Panc1 (cell line): ENCODE measurements at regions not wholly inside any gene's neighbourhood (a gene's known extent, or its start where the extent isn't known, plus 50 kb on each side); places are given as distances from the start of the nearest gene placed in this dataset.

Source experiments
- ATAC-seq: fragments of 200-7000 bp; cut with Tn5 transposase; 2 replicates; pipeline ENCODE4 v1.9.1; 2020; ENCODE audit warnings: mild to moderate bottlenecking, moderate library complexity
- BruUV-seq: library from RNA; stranded (reverse); fragments of 400-500 nt; replicated peaks from 2 replicates; lab custom pipeline; 2021; lab: Mats Ljungman, UMichigan
- CTCF ChIA-PET: fragments of 300-600 bp; sonication (Branson Sonifier 250); formaldehyde crosslinking; loops from one replicate; lab custom pipeline; 2022; ENCODE audit warnings: antibody characterized with exemption; lab: Charles Lee
- POLR2A ChIA-PET: fragments of 300-600 bp; sonication (Branson Sonifier 250); formaldehyde crosslinking; loops from one replicate; lab custom pipeline; 2022; ENCODE audit warnings: antibody characterized with exemption; lab: Charles Lee
- DNase-seq: peaks from one replicate; pipeline ENCODE4 v3.0.0-alpha.2; 2010; ENCODE audit warnings: low read depth, low spot score
- H3K27ac ChIP-seq: 2 replicates; pipeline ENCODE4 v1.5.1; 2011; ENCODE audit warnings: mild to moderate bottlenecking, low read length, inconsistent platforms
- H3K27me3 ChIP-seq: fragments of 200-500 bp; sonication (Bioruptor generic); 2 replicates; pipeline ENCODE4 v1.6.0; 2014; ENCODE audit warnings: low read length, inconsistent platforms; ENCODE audit not compliant: control insufficient read depth, insufficient read depth
- H3K36me3 ChIP-seq: fragments of 200-500 bp; sonication (Bioruptor generic); 2 replicates; pipeline ENCODE4 v1.5.1; 2014; ENCODE audit warnings: inconsistent platforms, mild to moderate bottlenecking, low read length, moderate library complexity; ENCODE audit not compliant: control insufficient read depth, insufficient read depth
- H3K4me1 ChIP-seq: 2 replicates; pipeline ENCODE4 v1.5.1; 2011; ENCODE audit warnings: inconsistent platforms, mild to moderate bottlenecking, low read length, moderate library complexity; ENCODE audit not compliant: control insufficient read depth, insufficient read depth
- H3K4me3 ChIP-seq, 2 experiments: 2 replicates each; pipeline ENCODE4 v1.5.1; 2011 to 2012; ENCODE audit warnings: low read depth in 2 of 2, low read length in 2 of 2, mild to moderate bottlenecking in 2 of 2, inconsistent platforms in 1 of 2, moderate library complexity in 1 of 2
- H3K9me3 ChIP-seq: fragments of 200-500 bp; sonication (Bioruptor generic); 2 replicates; pipeline ENCODE4 v1.5.1; 2014; ENCODE audit warnings: low read depth, mild to moderate bottlenecking, inconsistent platforms, low read length, moderate library complexity; ENCODE audit not compliant: control insufficient read depth, insufficient read depth
- POLR2AphosphoS5 ChIP-seq: IDR thresholded peaks from 2 replicates; pipeline ENCODE4 v1.6.1; 2012; ENCODE audit warnings: mild to moderate bottlenecking, low read depth, low read length, moderate library complexity
- SIN3A ChIP-seq: IDR thresholded peaks from 2 replicates; pipeline ENCODE4 v1.6.1; 2012; ENCODE audit warnings: low read depth, mild to moderate bottlenecking, low read length, moderate library complexity, borderline replicate concordance; ENCODE audit not compliant: insufficient read depth
- TCF7L2 ChIP-seq: IDR thresholded peaks from 2 replicates; pipeline ENCODE4 v1.6.1; 2011; ENCODE audit warnings: mild to moderate bottlenecking, low read depth, low read length, inconsistent platforms
- in situ Hi-C: cut with HindIII; loops from 2 replicates; pipeline ENCODE4 v1.10.0; 2016; ENCODE audit warnings: low sequenced_read_pairs, low pct_unique_long_range_greater_than_20kb
- intact Hi-C: fragments of 100-400 bp; cut with micrococcal nuclease; formaldehyde crosslinking; loops from one replicate; pipeline ENCODE4 v1.10.0; 2022; ENCODE audit not compliant: unreplicated experiment
- TF ChIP-seq, protein P1 (sequence below), 2 experiments: IDR thresholded peaks; 2 replicates each; pipeline ENCODE4 v1.6.1; 2011 to 2012; ENCODE audit warnings: low read depth in 2 of 2, control low read depth in 1 of 2, low read length in 1 of 2, mild to moderate bottlenecking in 1 of 2, moderate library complexity in 1 of 2; ENCODE audit not compliant: insufficient read depth in 1 of 2
- TF ChIP-seq, protein P2 (sequence below): fragments of 450-650 bp; IDR thresholded peaks from 2 replicates; pipeline ENCODE4 v1.5.1; 2017; ENCODE audit warnings: mild to moderate bottlenecking

DNA sequence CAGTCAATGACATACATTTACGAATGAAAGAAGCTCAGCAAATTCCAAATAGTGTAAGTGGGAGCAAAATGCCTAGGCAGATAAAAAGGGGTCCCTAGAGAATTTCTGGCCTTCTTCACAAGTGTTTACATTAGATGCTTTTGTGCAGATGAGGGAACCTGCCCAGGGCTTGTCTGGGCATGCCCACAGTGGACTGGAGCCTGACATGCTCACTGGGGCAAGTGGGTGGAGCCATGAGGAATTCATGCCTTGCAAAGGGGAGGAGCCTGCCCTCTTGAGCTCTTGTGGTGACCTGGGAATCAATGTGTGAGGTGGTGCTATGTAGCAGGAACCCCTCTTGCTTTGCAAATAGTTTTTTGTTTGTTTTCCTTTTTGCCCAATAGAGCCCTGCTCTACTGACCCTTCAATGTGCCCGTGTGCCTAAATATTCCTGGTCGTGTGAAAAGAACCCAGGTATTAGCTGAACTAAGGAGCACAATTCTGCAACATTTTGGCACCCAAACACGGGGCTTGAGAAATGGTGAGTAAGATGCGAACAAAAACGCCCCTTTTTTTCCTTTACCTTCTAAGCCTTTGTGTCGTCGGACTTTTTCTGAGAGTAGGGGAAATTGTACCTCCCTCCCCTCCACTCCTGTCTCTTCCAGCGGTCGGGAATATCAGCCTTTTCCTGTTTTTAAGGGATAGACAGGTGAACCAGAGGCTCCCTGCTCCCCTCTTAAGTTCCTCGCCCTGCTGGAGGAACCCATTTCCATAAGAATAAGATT lies 433.8 kb upstream of the CDH9 start:
- no peaks in the 10 kb centered on the region for H3K27me3 ChIP-seq
- intact Hi-C loops: no loop called here
- ATAC-seq: no peak
- CTCF ChIA-PET: no interaction called here
- no peak for DNase-seq
- no peak overlapping the region for H3K27ac ChIP-seq
- in situ Hi-C loops: no loop called here
- no peak for TF ChIP-seq SIN3A
- TF ChIP-seq, protein P1, sequence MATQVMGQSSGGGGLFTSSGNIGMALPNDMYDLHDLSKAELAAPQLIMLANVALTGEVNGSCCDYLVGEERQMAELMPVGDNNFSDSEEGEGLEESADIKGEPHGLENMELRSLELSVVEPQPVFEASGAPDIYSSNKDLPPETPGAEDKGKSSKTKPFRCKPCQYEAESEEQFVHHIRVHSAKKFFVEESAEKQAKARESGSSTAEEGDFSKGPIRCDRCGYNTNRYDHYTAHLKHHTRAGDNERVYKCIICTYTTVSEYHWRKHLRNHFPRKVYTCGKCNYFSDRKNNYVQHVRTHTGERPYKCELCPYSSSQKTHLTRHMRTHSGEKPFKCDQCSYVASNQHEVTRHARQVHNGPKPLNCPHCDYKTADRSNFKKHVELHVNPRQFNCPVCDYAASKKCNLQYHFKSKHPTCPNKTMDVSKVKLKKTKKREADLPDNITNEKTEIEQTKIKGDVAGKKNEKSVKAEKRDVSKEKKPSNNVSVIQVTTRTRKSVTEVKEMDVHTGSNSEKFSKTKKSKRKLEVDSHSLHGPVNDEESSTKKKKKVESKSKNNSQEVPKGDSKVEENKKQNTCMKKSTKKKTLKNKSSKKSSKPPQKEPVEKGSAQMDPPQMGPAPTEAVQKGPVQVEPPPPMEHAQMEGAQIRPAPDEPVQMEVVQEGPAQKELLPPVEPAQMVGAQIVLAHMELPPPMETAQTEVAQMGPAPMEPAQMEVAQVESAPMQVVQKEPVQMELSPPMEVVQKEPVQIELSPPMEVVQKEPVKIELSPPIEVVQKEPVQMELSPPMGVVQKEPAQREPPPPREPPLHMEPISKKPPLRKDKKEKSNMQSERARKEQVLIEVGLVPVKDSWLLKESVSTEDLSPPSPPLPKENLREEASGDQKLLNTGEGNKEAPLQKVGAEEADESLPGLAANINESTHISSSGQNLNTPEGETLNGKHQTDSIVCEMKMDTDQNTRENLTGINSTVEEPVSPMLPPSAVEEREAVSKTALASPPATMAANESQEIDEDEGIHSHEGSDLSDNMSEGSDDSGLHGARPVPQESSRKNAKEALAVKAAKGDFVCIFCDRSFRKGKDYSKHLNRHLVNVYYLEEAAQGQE (IDR thresholded peaks at IDR 0.05; ENCODE audit: insufficient read depth in 1 of 2, low read depth in 2 of 2, low read length in 1 of 2): no peak
- no peak for TF ChIP-seq POLR2AphosphoS5
- no peak for TF ChIP-seq TCF7L2
- TF ChIP-seq, protein P2, sequence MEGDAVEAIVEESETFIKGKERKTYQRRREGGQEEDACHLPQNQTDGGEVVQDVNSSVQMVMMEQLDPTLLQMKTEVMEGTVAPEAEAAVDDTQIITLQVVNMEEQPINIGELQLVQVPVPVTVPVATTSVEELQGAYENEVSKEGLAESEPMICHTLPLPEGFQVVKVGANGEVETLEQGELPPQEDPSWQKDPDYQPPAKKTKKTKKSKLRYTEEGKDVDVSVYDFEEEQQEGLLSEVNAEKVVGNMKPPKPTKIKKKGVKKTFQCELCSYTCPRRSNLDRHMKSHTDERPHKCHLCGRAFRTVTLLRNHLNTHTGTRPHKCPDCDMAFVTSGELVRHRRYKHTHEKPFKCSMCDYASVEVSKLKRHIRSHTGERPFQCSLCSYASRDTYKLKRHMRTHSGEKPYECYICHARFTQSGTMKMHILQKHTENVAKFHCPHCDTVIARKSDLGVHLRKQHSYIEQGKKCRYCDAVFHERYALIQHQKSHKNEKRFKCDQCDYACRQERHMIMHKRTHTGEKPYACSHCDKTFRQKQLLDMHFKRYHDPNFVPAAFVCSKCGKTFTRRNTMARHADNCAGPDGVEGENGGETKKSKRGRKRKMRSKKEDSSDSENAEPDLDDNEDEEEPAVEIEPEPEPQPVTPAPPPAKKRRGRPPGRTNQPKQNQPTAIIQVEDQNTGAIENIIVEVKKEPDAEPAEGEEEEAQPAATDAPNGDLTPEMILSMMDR: no peak
- no peak overlapping the region for H3K4me3 ChIP-seq
- no peaks in the 10 kb centered on the region for H3K4me1 ChIP-seq
- H3K9me3 ChIP-seq: peaks cover 7% of the 10 kb centered on the region; the same call in 1 of the 2 replicates
- POLR2A ChIA-PET: no interaction called here
- no TSS peak for BruUV-seq
- H3K36me3 ChIP-seq: no peaks in the 10 kb centered on the region

DNA sequence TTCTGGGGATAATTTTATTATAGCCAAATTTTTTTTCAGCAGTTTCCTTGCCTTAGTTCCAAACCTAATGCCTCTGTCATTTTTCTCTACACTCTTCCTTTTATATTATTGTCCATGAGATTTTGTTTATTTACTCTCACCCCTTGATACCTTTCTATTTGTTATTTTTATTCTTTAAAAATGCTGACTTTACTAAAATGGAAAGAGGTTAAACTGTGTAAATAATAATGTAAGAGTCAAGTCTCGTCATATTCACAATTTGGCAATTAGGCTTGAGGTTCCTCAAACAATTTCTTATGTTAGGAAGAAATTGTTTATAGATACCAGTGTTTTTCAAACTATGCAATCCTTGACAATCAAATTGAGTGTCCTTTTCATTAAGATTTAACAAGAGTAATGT lies 428.6 kb upstream of the CDH9 start:
- intact Hi-C loops: no loop called here
- TF ChIP-seq SIN3A (no peak), TCF7L2 (no peak), POLR2AphosphoS5 (no peak)
- TF ChIP-seq, protein P1 (IDR thresholded peaks at IDR 0.05; ENCODE audit: insufficient read depth in 1 of 2, low read depth in 2 of 2, low read length in 1 of 2): no peak
- TF ChIP-seq, protein P2: no peak
- DNase-seq: no peak
- Histone ChIP-seq H3K4me3 (no peak overlapping the region), H3K36me3 (no peaks in the 10 kb centered on the region), H3K27ac (no peak overlapping the region), H3K9me3 (no peaks in the 10 kb centered on the region), H3K27me3 (no peaks in the 10 kb centered on the region), H3K4me1 (no peaks in the 10 kb centered on the region)
- no peak for ATAC-seq
- ChIA-PET CTCF (no interaction called here), POLR2A (no interaction called here)
- no TSS peak for BruUV-seq
- in situ Hi-C loops: no loop called here
